ENCODE measurements at regions not wholly inside any gene's neighbourhood (a gene's known extent, or its start where the extent isn't known, plus 50 kb on each side); places are given as distances from the start of the nearest gene placed in this dataset.

- H3K4me3 ChIP-seq, result no peak overlapping the region
- Mint-ChIP-seq H3K4me1 (peaks cover 22% of the 10 kb centered on the region), H3K4me3 (no peak overlapping the region), H3K36me3 (no peaks in the 10 kb centered on the region), H3K27me3 (ENCODE audit: insufficient read depth, low read depth) (peaks cover 4% of the 10 kb centered on the region), H3K27ac (no peak overlapping the region), H3K9me3 (peaks cover 9% of the 10 kb centered on the region)
- H3K27me3 ChIP-seq, result no peaks in the 10 kb centered on the region
- H3K9me3 ChIP-seq (ENCODE audit: low read depth), result no peaks in the 10 kb centered on the region
- H3F3A ChIP-seq (ENCODE audit: low read depth), result peaks cover 22% of the 10 kb centered on the region
- DNase-seq (ENCODE audit: low spot score), result no peak
- no peak overlapping the region for H3K4me2 ChIP-seq
- H3K27ac ChIP-seq, result no peak overlapping the region
- no peaks in the 10 kb centered on the region for H3K36me3 ChIP-seq
- no peaks in the 10 kb centered on the region for H4K20me1 ChIP-seq (ENCODE audit: low read depth)
- no peak overlapping the region for H3K9ac ChIP-seq
- no peak overlapping the region for H2AFZ ChIP-seq (replicated peaks)
- peaks cover 35% of the 10 kb centered on the region for H3K4me1 ChIP-seq
- TF ChIP-seq CTCF (IDR thresholded peaks at IDR 0.05) (no peak), EZH2phosphoT487 (IDR thresholded peaks at IDR 0.05) (no peak), EZH2 (IDR thresholded peaks at IDR 0.05) (no peak)
- no peaks in the 10 kb centered on the region for H3K79me2 ChIP-seq (ENCODE audit: low read depth)
These were observed 136.6 kb downstream of the PIK3R1 start for GRCh38 chr5:68352166-68352565.

- H3K27ac ChIP-seq, result no peak overlapping the region
- peaks cover 4% of the 10 kb centered on the region for H3K9me3 Mint-ChIP-seq
- peak; percentile 30 for DNase-seq (ENCODE audit: low spot score)
- no peak overlapping the region for H3K4me3 ChIP-seq
- H3K4me3 Mint-ChIP-seq, result no peak overlapping the region
- no peak overlapping the region for H2AFZ ChIP-seq (replicated peaks)
- no peaks in the 10 kb centered on the region for H3K36me3 Mint-ChIP-seq
- H3K27me3 ChIP-seq, result no peaks in the 10 kb centered on the region
- no peaks in the 10 kb centered on the region for H3K9me3 ChIP-seq (ENCODE audit: low read depth)
- H3K9ac ChIP-seq, result no peak overlapping the region
- peak overlapping the region; percentile 4 for H3K4me2 ChIP-seq
- H3K27me3 Mint-ChIP-seq (ENCODE audit: insufficient read depth, low read depth), result peaks cover 4% of the 10 kb centered on the region
- peaks cover 48% of the 10 kb centered on the region for H3K4me1 ChIP-seq
- no peaks in the 10 kb centered on the region for H4K20me1 ChIP-seq (ENCODE audit: low read depth)
- TF ChIP-seq EZH2phosphoT487 (IDR thresholded peaks at IDR 0.05) (no peak), CTCF (IDR thresholded peaks at IDR 0.05) (no peak), EZH2 (IDR thresholded peaks at IDR 0.05) (no peak)
- H3K79me2 ChIP-seq (ENCODE audit: low read depth), result no peaks in the 10 kb centered on the region
- peaks cover 27% of the 10 kb centered on the region for H3K4me1 Mint-ChIP-seq
- H3K27ac Mint-ChIP-seq, result no peak overlapping the region
- H3F3A ChIP-seq (ENCODE audit: low read depth), result peaks cover 35% of the 10 kb centered on the region
- no peaks in the 10 kb centered on the region for H3K36me3 ChIP-seq
These were observed 138.0 kb downstream of the PIK3R1 start for GRCh38 chr5:68353605-68354004.

- peaks cover 35% of the 10 kb centered on the region for H3F3A ChIP-seq (ENCODE audit: low read depth)
- H3K79me2 ChIP-seq (ENCODE audit: low read depth), result no peaks in the 10 kb centered on the region
- H3K4me2 ChIP-seq, result no peak overlapping the region
- H4K20me1 ChIP-seq (ENCODE audit: low read depth), result no peaks in the 10 kb centered on the region
- Mint-ChIP-seq H3K4me1 (peaks cover 27% of the 10 kb centered on the region), H3K27ac (no peak overlapping the region), H3K9me3 (peaks cover 4% of the 10 kb centered on the region), H3K27me3 (ENCODE audit: insufficient read depth, low read depth) (peaks cover 3% of the 10 kb centered on the region), H3K4me3 (no peak overlapping the region), H3K36me3 (no peaks in the 10 kb centered on the region)
- no peak for DNase-seq (ENCODE audit: low spot score)
- peaks cover 48% of the 10 kb centered on the region for H3K4me1 ChIP-seq
- H3K9me3 ChIP-seq (ENCODE audit: low read depth), result no peaks in the 10 kb centered on the region
- H3K36me3 ChIP-seq, result no peaks in the 10 kb centered on the region
- no peak overlapping the region for H3K9ac ChIP-seq
- no peaks in the 10 kb centered on the region for H3K27me3 ChIP-seq
- H3K4me3 ChIP-seq, result no peak overlapping the region
- H2AFZ ChIP-seq (replicated peaks), result no peak overlapping the region
- TF ChIP-seq CTCF (IDR thresholded peaks at IDR 0.05), result no peak
- no peak for TF ChIP-seq EZH2phosphoT487 (IDR thresholded peaks at IDR 0.05)
- TF ChIP-seq EZH2 (IDR thresholded peaks at IDR 0.05), result no peak
- no peak overlapping the region for H3K27ac ChIP-seq
These were observed 138.8 kb downstream of the PIK3R1 start for GRCh38 chr5:68354315-68354714.

Data from neural progenitor cell (in vitro differentiated cells).